ENCODE measurements at regions not wholly inside any gene's neighbourhood (a gene's known extent, or its start where the extent isn't known, plus 50 kb on each side); places are given as distances from the start of the nearest gene placed in this dataset.
"Not testable (repeated sequence)": the region's sequence is repeated elsewhere in the genome, so short reads cannot be mapped to it uniquely, and the experiment has no call there.

DNA sequence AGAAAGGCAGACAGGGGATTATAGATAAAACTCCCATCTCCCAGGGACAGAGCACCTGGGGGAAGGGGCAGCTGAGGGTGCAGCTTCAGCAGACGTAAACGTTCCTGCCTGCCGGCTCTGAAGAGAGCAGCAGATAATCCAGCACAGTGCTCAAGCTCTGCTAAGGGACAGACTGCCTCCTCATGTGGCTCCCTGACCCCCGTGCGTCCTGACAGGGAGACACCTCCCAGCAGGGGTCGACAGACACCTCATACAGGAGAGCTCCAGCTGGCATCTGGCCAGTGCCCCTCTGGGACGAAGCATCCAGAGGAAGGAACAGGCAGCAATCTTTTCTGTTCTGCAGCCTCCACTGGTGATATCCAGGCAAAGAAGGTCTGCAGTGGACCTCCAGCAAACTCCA lies 333.3 kb downstream of the LNPK start:
- TF ChIP-seq EZH2 (IDR thresholded peaks at IDR 0.05; ENCODE audit: insufficient read depth, poor library complexity, severe bottlenecking); EZH2phosphoT487 (IDR thresholded peaks at IDR 0.05; ENCODE audit: insufficient read depth, low read depth): not testable (repeated sequence)

Measured in GM23248 (cell line).